ENCODE measurements at regions not wholly inside any gene's neighbourhood (a gene's known extent, or its start where the extent isn't known, plus 50 kb on each side); places are given as distances from the start of the nearest gene placed in this dataset.
"Not testable (repeated sequence)": the region's sequence is repeated elsewhere in the genome, so short reads cannot be mapped to it uniquely, and the experiment has no call there.

DNA sequence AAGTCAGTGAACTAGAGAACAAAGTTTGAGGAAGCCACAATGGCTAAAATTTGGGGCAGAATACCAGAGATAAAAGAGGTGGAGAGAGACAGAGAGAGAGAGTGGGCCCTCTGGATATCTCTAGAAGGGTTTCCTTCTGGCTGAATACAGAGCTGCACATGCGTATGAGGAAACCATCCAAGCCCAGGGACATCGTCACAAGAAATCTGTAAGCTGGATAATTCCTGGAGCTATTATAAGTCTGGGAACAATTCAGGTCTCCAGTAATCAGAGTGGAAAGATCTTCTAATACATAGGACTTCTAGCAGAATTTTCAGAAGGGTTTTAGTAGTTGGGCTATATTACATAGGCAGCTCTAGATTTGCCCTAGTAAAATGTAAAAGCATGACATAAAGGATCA is 415.7 kb upstream of the MTPN start:
- DNase-seq (ENCODE audit: low read depth) = no peak
- TF ChIP-seq, protein P1, sequence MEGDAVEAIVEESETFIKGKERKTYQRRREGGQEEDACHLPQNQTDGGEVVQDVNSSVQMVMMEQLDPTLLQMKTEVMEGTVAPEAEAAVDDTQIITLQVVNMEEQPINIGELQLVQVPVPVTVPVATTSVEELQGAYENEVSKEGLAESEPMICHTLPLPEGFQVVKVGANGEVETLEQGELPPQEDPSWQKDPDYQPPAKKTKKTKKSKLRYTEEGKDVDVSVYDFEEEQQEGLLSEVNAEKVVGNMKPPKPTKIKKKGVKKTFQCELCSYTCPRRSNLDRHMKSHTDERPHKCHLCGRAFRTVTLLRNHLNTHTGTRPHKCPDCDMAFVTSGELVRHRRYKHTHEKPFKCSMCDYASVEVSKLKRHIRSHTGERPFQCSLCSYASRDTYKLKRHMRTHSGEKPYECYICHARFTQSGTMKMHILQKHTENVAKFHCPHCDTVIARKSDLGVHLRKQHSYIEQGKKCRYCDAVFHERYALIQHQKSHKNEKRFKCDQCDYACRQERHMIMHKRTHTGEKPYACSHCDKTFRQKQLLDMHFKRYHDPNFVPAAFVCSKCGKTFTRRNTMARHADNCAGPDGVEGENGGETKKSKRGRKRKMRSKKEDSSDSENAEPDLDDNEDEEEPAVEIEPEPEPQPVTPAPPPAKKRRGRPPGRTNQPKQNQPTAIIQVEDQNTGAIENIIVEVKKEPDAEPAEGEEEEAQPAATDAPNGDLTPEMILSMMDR (conservative IDR thresholded peaks at IDR 0.05; ENCODE audit: control insufficient read depth, insufficient read depth, low read depth, low read length) = no peak
- no peak overlapping the region for H3K4me3 ChIP-seq (ENCODE audit: control insufficient read depth, low read depth, low read length)

DNA sequence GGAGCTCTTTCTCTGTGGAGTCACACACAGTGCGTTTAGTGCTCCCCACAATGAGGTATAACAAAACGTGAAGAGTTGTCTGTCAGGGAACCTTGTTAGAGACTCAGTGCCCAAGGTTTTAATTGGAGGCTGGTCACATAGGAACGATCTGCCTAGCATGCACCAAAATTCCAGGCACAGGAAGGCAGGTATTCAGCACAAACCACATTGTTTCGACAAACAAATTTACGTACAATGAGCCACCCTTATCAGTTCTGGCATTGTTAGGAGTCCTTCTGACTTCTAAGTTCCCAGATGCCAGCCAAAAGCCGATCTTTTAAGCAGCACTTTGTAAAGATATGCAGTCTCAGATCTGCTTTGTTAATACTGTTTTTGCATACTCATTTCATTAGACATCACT is 414.2 kb upstream of the MTPN start:
- no peak overlapping the region for H3K4me3 ChIP-seq (ENCODE audit: control insufficient read depth, low read depth, low read length)

DNA sequence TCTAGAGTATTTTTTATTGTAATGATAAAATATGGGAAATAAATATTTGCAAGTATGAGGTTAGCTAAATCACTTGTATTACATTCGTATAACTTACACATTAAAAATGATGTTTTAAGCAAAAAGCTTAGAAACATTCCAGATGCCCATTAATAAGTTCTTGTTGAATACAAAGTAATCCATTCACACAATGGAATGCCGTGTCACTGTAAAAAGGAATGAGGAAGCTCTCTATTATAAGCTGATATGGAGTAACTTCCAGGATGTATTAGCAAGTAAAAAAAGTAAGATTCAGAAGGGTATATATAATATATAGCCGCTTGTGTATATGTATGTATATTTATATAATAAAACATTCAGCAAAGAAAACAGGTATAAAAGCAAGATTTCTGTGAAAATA is 412.8 kb upstream of the MTPN start:
- TF ChIP-seq, protein P1 (conservative IDR thresholded peaks at IDR 0.05; ENCODE audit: control insufficient read depth, insufficient read depth, low read depth, low read length) = no peak
- no peak overlapping the region for H3K4me3 ChIP-seq (ENCODE audit: control insufficient read depth, low read depth, low read length)
- no peak for DNase-seq (ENCODE audit: low read depth)

More for the DNA sequence above, 414.2 kb upstream of the MTPN start:
- TF ChIP-seq, protein P1 (conservative IDR thresholded peaks at IDR 0.05; ENCODE audit: control insufficient read depth, insufficient read depth, low read depth, low read length) = no peak
- DNase-seq (ENCODE audit: low read depth) = no peak

DNA sequence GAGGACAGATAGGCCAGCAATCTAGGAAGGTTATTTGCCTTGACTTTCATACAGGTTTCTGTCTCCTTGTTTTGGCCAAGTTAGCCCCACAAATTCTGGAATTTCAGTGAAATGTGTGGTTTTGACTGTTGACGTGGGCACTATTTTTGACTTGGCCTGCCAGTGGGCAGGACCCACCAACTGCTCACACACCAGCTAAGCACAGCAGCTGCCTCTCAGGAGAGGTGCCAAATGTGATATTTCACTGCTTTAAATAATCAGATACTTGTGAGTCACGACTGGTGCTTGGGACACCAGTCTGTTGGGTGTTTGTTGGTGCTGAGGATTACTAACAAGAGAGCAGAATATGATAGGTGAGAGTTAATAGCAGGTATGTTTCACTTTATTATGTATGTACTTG is 409.7 kb upstream of the MTPN start:
- DNase-seq (ENCODE audit: low read depth) = no peak
- TF ChIP-seq, protein P1 (conservative IDR thresholded peaks at IDR 0.05; ENCODE audit: control insufficient read depth, insufficient read depth, low read depth, low read length) = no peak

DNA sequence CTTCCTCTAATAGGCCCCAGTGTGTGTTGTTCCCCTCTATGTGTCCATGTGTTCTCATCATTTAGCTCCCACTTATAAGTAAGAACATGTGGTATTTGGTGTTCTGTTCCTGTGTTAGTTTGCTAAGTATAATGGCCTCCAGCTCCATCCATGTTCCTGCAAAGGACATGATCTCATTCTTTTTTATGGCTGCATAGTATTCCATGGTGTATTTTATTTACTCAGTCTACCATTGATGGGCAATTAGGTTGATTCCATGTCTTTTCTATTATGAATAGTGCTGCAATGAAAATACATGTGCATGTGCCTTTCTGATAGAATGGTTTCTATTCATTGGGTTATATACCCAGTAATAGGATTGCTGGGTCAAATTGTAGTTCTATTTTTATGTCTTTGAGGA is 394.2 kb upstream of the MTPN start:
- DNase-seq (ENCODE audit: low read depth) = not testable (repeated sequence)

More for the DNA sequence above, 409.7 kb upstream of the MTPN start:
- H3K4me3 ChIP-seq (ENCODE audit: control insufficient read depth, low read depth, low read length) = no peak overlapping the region

DNA sequence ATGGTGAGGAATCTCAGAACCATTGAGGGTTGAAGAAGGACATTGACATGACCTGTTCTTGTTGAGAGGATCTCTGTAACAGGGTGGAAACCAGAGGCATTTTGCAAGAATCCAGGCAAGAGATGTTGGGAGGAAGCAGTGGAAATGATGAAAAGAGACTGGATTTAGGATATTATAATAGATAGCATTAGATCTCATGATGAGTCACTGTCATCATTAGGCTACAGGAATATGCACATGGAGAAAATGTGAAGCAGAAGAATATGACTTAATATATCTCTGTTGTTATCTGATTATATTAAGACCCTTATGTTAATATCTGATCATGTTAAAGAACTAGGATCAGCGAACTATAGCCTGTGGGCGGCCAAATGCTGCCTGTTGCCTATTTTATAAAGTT is 393.0 kb upstream of the MTPN start:
- DNase-seq (ENCODE audit: low read depth) = no peak
- H3K4me3 ChIP-seq (ENCODE audit: control insufficient read depth, low read depth, low read length) = no peak overlapping the region
- TF ChIP-seq, protein P1 (conservative IDR thresholded peaks at IDR 0.05; ENCODE audit: control insufficient read depth, insufficient read depth, low read depth, low read length) = no peak

More for the DNA sequence above, 394.2 kb upstream of the MTPN start:
- H3K4me3 ChIP-seq (ENCODE audit: control insufficient read depth, low read depth, low read length) = not testable (repeated sequence)

DNA sequence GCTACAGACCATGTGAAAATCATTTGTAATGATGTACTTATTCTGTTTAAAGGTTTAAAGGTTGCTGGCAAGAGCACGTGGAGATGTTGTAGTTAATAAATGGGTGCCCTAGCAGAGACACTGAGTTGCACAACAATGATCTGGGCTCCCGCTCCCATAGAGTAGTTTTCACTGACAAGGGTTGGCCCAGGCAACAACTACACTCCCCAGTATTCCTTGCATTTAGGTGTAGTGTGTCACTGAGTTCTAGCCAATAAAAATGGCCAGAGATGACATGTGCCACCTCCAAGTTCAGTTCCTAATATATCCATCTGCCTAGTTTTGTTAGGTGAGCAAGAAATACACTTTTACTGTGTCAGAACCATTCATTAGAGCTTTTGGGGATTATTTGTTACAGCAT is 392.1 kb upstream of the MTPN start:
- no peak for DNase-seq (ENCODE audit: low read depth)
- TF ChIP-seq, protein P1 (conservative IDR thresholded peaks at IDR 0.05; ENCODE audit: control insufficient read depth, insufficient read depth, low read depth, low read length) = no peak
- H3K4me3 ChIP-seq (ENCODE audit: control insufficient read depth, low read depth, low read length) = no peak overlapping the region

Data from fibroblast of mammary gland (primary cell).